ENCODE measurements at regions not wholly inside any gene's neighbourhood (a gene's known extent, or its start where the extent isn't known, plus 50 kb on each side); places are given as distances from the start of the nearest gene placed in this dataset.

DNA sequence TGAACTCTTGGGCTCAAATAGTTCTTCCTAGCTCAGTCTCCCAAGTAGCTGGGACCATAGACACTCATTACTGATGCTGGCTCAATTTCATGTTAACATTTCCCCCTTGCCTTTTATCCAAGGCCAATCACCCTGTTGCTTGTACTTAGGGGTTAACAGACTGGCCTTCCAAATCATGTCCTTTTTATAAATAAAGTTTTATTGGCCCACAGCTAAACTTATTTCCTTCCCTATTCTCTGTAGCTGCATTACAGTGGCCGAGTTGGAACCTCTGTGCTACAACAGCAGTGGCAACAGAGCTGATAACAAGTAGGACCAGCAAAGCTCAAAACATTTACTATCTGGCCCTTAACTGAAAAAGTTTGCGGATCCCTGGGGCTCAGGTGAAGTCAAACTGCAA, 109.8 kb downstream of the ZFP64 start (continued):
- TF ChIP-seq, protein P1, sequence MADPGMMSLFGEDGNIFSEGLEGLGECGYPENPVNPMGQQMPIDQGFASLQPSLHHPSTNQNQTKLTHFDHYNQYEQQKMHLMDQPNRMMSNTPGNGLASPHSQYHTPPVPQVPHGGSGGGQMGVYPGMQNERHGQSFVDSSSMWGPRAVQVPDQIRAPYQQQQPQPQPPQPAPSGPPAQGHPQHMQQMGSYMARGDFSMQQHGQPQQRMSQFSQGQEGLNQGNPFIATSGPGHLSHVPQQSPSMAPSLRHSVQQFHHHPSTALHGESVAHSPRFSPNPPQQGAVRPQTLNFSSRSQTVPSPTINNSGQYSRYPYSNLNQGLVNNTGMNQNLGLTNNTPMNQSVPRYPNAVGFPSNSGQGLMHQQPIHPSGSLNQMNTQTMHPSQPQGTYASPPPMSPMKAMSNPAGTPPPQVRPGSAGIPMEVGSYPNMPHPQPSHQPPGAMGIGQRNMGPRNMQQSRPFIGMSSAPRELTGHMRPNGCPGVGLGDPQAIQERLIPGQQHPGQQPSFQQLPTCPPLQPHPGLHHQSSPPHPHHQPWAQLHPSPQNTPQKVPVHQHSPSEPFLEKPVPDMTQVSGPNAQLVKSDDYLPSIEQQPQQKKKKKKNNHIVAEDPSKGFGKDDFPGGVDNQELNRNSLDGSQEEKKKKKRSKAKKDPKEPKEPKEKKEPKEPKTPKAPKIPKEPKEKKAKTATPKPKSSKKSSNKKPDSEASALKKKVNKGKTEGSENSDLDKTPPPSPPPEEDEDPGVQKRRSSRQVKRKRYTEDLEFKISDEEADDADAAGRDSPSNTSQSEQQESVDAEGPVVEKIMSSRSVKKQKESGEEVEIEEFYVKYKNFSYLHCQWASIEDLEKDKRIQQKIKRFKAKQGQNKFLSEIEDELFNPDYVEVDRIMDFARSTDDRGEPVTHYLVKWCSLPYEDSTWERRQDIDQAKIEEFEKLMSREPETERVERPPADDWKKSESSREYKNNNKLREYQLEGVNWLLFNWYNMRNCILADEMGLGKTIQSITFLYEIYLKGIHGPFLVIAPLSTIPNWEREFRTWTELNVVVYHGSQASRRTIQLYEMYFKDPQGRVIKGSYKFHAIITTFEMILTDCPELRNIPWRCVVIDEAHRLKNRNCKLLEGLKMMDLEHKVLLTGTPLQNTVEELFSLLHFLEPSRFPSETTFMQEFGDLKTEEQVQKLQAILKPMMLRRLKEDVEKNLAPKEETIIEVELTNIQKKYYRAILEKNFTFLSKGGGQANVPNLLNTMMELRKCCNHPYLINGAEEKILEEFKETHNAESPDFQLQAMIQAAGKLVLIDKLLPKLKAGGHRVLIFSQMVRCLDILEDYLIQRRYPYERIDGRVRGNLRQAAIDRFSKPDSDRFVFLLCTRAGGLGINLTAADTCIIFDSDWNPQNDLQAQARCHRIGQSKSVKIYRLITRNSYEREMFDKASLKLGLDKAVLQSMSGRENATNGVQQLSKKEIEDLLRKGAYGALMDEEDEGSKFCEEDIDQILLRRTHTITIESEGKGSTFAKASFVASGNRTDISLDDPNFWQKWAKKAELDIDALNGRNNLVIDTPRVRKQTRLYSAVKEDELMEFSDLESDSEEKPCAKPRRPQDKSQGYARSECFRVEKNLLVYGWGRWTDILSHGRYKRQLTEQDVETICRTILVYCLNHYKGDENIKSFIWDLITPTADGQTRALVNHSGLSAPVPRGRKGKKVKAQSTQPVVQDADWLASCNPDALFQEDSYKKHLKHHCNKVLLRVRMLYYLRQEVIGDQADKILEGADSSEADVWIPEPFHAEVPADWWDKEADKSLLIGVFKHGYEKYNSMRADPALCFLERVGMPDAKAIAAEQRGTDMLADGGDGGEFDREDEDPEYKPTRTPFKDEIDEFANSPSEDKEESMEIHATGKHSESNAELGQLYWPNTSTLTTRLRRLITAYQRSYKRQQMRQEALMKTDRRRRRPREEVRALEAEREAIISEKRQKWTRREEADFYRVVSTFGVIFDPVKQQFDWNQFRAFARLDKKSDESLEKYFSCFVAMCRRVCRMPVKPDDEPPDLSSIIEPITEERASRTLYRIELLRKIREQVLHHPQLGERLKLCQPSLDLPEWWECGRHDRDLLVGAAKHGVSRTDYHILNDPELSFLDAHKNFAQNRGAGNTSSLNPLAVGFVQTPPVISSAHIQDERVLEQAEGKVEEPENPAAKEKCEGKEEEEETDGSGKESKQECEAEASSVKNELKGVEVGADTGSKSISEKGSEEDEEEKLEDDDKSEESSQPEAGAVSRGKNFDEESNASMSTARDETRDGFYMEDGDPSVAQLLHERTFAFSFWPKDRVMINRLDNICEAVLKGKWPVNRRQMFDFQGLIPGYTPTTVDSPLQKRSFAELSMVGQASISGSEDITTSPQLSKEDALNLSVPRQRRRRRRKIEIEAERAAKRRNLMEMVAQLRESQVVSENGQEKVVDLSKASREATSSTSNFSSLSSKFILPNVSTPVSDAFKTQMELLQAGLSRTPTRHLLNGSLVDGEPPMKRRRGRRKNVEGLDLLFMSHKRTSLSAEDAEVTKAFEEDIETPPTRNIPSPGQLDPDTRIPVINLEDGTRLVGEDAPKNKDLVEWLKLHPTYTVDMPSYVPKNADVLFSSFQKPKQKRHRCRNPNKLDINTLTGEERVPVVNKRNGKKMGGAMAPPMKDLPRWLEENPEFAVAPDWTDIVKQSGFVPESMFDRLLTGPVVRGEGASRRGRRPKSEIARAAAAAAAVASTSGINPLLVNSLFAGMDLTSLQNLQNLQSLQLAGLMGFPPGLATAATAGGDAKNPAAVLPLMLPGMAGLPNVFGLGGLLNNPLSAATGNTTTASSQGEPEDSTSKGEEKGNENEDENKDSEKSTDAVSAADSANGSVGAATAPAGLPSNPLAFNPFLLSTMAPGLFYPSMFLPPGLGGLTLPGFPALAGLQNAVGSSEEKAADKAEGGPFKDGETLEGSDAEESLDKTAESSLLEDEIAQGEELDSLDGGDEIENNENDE (IDR thresholded peaks at IDR 0.05; ENCODE audit: insufficient replicate concordance, low read length), result no peak
- TF ChIP-seq NANOG (IDR thresholded peaks at IDR 0.05; ENCODE audit: insufficient read depth, low read depth, low read length, poor library complexity, severe bottlenecking) (no peak), TAF7 (optimal IDR thresholded peaks at IDR 0.05; ENCODE audit: borderline replicate concordance, low read depth, low read length) (no peak), SIX5 (IDR thresholded peaks at IDR 0.05; ENCODE audit: low read depth, low read length) (no peak), KDM5A (IDR thresholded peaks at IDR 0.05; ENCODE audit: low read length) (no peak), NRF1 (IDR thresholded peaks at IDR 0.05; ENCODE audit: low read depth, low read length) (no peak), TBP (IDR thresholded peaks at IDR 0.05; ENCODE audit: low read depth, low read length) (no peak), SAP30 (IDR thresholded peaks at IDR 0.05; ENCODE audit: insufficient read depth, insufficient replicate concordance, low read length) (no peak), GABPA (IDR thresholded peaks at IDR 0.05; ENCODE audit: borderline replicate concordance, insufficient read depth, low read length) (no peak), EZH2 (IDR thresholded peaks at IDR 0.05; ENCODE audit: low read depth, low read length, severe bottlenecking) (no peak)

Data from H1 (cell line).